Common myeloid progenitor, CD34-positive (primary cell): ENCODE measurements at regions not wholly inside any gene's neighbourhood (a gene's known extent, or its start where the extent isn't known, plus 50 kb on each side); places are given as distances from the start of the nearest gene placed in this dataset.
A peak's percentile ranks its signal among the peaks of the same experiment; 100 is the strongest.

Experiments used
- CTCF ChIA-PET: fragments of 350-600 bp; sonication (Branson Sonifier 250); formaldehyde crosslinking; loops from one replicate; lab custom pipeline; 2021; ENCODE audit warnings: antibody characterized with exemption; lab: Charles Lee
- POLR2A ChIA-PET: fragments of 350-600 bp; sonication (Branson Sonifier 250); formaldehyde crosslinking; loops from one replicate; lab custom pipeline; 2021; ENCODE audit warnings: antibody characterized with exemption; lab: Charles Lee
- DNase-seq, 3 donors: peaks; one replicate each; pipeline versions ENCODE4 v3.0.0 to v3.0.0-alpha.2; 2013
- H3K27ac ChIP-seq, 2 experiments: 1 replicate in 1 of 2; 2 replicates in 1 of 2; pipeline ENCODE4 v1.7.0; 2013; ENCODE audit warnings: inconsistent platforms in 2 of 2, low read length in 2 of 2, mild to moderate bottlenecking in 2 of 2, low read depth in 1 of 2, moderate library complexity in 1 of 2; ENCODE audit not compliant: severe bottlenecking in 2 of 2, insufficient read depth in 1 of 2, poor library complexity in 1 of 2
- H3K27me3 ChIP-seq, 5 experiments: replicated peaks in 2 of 5; 1 replicate in 3 of 5; 2 replicates in 2 of 5; pipeline versions ENCODE4 v1.6.1 to v1.7.0; 2013; ENCODE audit warnings: low read length in 4 of 5, mild to moderate bottlenecking in 2 of 5, moderate library complexity in 2 of 5, inconsistent platforms in 1 of 5; ENCODE audit not compliant: insufficient read depth in 5 of 5, control insufficient read depth in 4 of 5
- H3K36me3 ChIP-seq, 4 experiments: 1 replicate in 2 of 4; 2 replicates in 2 of 4; pipeline versions ENCODE4 v1.6.1 to v1.7.0; 2013; ENCODE audit warnings: low read length in 3 of 4, control low read depth in 1 of 4, mild to moderate bottlenecking in 1 of 4; ENCODE audit not compliant: control insufficient read depth in 4 of 4, insufficient read depth in 4 of 4
- H3K4me1 ChIP-seq, 4 experiments: 1 replicate in 3 of 4; 2 replicates in 1 of 4; pipeline versions ENCODE4 v1.6.1 to v1.7.1; 2013; ENCODE audit warnings: low read length in 3 of 4, mild to moderate bottlenecking in 3 of 4, control low read depth in 1 of 4, inconsistent platforms in 1 of 4, moderate library complexity in 1 of 4; ENCODE audit not compliant: control insufficient read depth in 4 of 4, insufficient read depth in 4 of 4; ENCODE audit errors: control extremely low read depth in 1 of 4
- H3K4me3 ChIP-seq, 7 experiments: 1 replicate in 4 of 7; 2 replicates in 3 of 7; pipeline versions ENCODE4 v1.5.1 to v1.7.0; 2013; ENCODE audit warnings: mild to moderate bottlenecking in 7 of 7, low read length in 6 of 7, moderate library complexity in 6 of 7, inconsistent platforms in 2 of 7, low read depth in 2 of 7, control low read depth in 1 of 7; ENCODE audit not compliant: insufficient read depth in 4 of 7, control insufficient read depth in 1 of 7; ENCODE audit errors: extremely low read depth in 1 of 7
- H3K9me3 ChIP-seq, 5 experiments: 1 replicate in 4 of 5; 2 replicates in 1 of 5; pipeline versions ENCODE4 v1.6.1 to v1.7.1; 2013; ENCODE audit warnings: low read length in 4 of 5, mild to moderate bottlenecking in 2 of 5, inconsistent platforms in 1 of 5, low read depth in 1 of 5, moderate library complexity in 1 of 5; ENCODE audit not compliant: control insufficient read depth in 4 of 5, insufficient read depth in 2 of 5; ENCODE audit errors: control extremely low read depth in 1 of 5
- WGBS: methylation state at CpG from one replicate; pipeline ENCODE4 v1.1.5; 2013; ENCODE audit not compliant: insufficient coverage; 5-methylcytosine and 5-hydroxymethylcytosine counted together

DNA sequence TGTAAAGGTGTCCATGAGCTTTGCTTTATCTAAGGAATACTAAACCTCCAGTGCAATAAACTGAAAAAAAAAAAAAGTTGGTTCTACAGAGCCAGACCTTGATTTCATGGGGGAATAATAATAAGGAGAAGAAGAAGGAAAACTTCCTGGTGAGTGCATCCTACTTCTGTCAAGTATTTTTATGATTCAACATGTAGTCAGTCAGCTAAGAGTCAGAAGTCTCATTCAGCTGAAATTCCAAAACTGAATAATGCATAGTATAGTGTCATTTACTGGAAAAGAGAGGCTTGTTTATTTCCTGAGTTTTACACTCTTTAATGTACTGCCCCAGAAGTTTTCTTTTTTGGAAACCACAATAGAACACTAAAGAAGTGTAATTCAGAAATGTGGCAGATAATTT is 77.8 kb upstream of the TACR1 start:
- CTCF ChIA-PET = interaction anchor here (1.4 kb wide), 1 partner anchor 14 kb away, joined by 4 read pairs; no protein-coding TSS in a partner anchor
- Histone ChIP-seq H3K36me3 (no peaks in the 10 kb centered on the region), H3K27ac (no peak overlapping the region), H3K9me3 (no peaks in the 10 kb centered on the region), H3K4me3 (no peak overlapping the region), H3K4me1 (no peaks in the 10 kb centered on the region), H3K27me3 (no peaks in the 10 kb centered on the region)
- POLR2A ChIA-PET = no interaction called here
- no peak for DNase-seq

DNA sequence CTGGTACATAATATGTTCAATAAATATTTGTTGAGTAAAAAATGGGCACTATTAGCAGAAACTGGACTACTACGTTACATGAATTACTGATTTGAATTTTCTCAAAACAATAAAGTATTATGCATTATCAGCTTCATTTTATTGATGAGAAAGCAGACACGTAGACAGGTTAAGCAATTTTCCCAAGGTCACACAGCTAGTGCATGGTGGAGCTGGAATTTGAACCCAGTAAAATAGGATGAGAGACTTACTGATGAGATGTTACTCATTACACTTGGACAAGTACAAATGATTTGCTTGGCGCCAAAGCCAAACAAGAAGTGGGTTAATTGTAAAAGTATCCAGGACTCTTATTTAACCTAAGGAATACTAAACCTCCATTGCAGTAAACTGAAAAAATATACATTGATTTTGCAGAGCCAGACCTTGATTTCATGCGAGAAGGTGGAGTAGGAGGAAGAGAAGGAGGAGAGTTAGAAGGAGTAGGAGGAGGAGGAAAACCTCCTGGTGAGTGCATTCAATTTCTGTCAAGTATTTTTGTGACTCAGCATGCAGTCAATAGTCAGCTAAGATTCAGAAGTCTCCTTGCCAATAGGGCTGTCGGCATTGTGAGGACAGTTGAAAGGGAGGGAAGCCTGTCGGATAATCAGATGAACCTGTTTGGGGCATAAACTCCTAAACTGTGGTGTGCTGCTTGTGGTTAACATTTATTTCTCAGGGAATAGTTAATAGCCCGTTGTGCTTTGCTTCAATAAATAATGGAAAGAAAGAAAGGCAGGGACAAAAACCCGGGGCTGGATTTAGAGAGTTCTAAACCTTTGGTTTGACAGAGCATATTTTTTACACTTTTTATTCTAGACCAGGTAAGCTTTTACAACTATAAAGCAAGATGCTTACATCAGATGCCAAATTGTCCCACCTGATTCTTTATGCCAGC is 77.0 kb upstream of the TACR1 start:
- Histone ChIP-seq H3K9me3 (no peaks in the 10 kb centered on the region), H3K36me3 (no peaks in the 10 kb centered on the region), H3K27me3 (no peaks in the 10 kb centered on the region), H3K4me3 (no peak overlapping the region), H3K27ac (no peak overlapping the region), H3K4me1 (no peaks in the 10 kb centered on the region)
- POLR2A ChIA-PET = no interaction called here
- 88% methylated on average over 3 of the region's 8 CpGs for WGBS
- no peak for DNase-seq
- CTCF ChIA-PET = no interaction called here

GRCh38 chr2:75274936-75275335 is 75.6 kb upstream of the TACR1 start:
- 100% methylated on average over 1 of the region's 1 CpG for WGBS
- CTCF ChIA-PET = interaction anchor here (1.2 kb wide), 1 partner anchor 76 kb away, joined by 3 read pairs; the partner anchor contains the start of gene TACR1
- no peaks in the 10 kb centered on the region for H3K36me3 ChIP-seq
- no peak overlapping the region for H3K27ac ChIP-seq
- no peaks in the 10 kb centered on the region for H3K4me1 ChIP-seq
- H3K4me3 ChIP-seq = no peak overlapping the region
- H3K27me3 ChIP-seq = no peaks in the 10 kb centered on the region
- peak in 1 of 3 donors; percentile 19 for DNase-seq
- POLR2A ChIA-PET = no interaction called here
- no peaks in the 10 kb centered on the region for H3K9me3 ChIP-seq

- Histone ChIP-seq H3K36me3 (no peaks in the 10 kb centered on the region), H3K27me3 (no peaks in the 10 kb centered on the region), H3K9me3 (peaks cover 0 to 3% (median 0%) of the 10 kb centered on the region in 5 experiments), H3K4me1 (no peaks in the 10 kb centered on the region), H3K27ac (no peak overlapping the region), H3K4me3 (no peak overlapping the region)
- ChIA-PET CTCF (interaction anchor here (0.6 kb wide), 1 partner anchor 441 kb away, joined by 3 read pairs; no protein-coding TSS in a partner anchor), POLR2A (no interaction called here)
- 100% methylated on average over 4 of the region's 4 CpGs for WGBS
- no peak for DNase-seq
Observed at GRCh38 chr2:75268112-75268511, 68.8 kb upstream of the TACR1 start.

DNA sequence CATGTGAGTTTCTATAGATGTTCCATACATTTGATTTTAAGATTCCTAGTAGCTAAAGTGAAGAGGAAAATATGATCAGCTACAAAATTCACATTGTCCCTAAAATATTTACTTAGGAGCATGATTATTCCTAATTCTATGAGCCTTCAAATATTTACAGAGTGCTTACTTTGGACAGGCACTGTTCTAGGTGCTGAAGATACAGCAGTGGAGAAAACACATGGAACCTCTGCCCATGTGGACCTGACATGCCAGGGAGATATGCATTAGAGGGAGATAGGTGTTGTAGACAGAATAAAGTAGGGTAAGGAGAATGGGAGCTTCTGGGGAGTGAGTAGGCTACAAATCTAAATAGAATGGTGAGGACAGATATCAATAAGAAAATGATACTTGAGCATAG is 62.6 kb upstream of the TACR1 start:
- Histone ChIP-seq H3K4me3 (no peak overlapping the region), H3K4me1 (no peaks in the 10 kb centered on the region), H3K36me3 (no peaks in the 10 kb centered on the region), H3K27ac (no peak overlapping the region), H3K9me3 (peaks cover 0 to 24% (median 7%) of the 10 kb centered on the region in 5 experiments), H3K27me3 (no peaks in the 10 kb centered on the region)
- ChIA-PET POLR2A (no interaction called here), CTCF (no interaction called here)
- no peak for DNase-seq

DNA sequence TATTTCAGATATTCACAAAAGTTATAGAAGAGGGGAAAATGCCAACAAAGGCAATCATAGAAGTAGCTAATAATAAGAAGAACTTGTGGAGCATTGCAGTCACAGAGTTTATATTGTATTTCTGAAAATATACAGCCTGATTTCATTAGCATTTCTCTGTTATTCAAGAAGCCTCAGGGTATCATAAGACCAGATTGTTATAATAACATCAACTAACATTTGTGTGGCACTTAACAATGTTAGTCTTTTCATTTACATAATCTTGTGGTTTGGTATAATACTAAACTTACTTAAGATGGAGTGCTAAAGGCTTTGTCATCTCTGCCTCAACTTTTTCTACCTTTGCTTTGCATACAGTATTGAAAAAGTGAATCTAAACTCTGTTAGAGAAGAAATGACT is 61.6 kb upstream of the TACR1 start:
- H3K27ac ChIP-seq = no peak overlapping the region
- H3K36me3 ChIP-seq = no peaks in the 10 kb centered on the region
- peaks cover 0 to 21% (median 8%) of the 10 kb centered on the region in 5 experiments for H3K9me3 ChIP-seq

DNA sequence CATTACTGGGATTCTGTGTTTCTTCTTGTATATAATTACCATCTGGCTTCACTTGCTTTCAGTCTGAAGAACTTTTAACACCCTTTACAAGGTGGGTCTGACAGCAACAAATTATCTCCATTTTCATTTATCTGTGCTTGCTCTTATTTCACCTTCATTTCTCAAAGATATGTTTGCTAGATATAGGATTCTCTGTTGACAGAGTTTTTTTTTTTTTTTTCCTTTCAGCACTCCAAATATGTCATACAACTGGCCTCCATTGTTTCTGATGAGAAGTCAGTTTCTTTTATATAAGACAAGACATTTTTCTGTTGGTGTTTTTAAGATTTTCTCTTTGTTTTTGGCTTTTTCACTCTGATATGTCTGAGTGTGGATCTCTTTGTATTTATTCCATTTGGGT is 59.3 kb upstream of the TACR1 start:
- ChIA-PET CTCF (no interaction called here), POLR2A (no interaction called here)
- H3K27ac ChIP-seq = no peak overlapping the region
- H3K9me3 ChIP-seq = peaks cover 0 to 21% (median 8%) of the 10 kb centered on the region in 5 experiments
- DNase-seq = no peak
- no peak overlapping the region for H3K4me3 ChIP-seq
- no peaks in the 10 kb centered on the region for H3K36me3 ChIP-seq
- H3K4me1 ChIP-seq = no peaks in the 10 kb centered on the region
- no peaks in the 10 kb centered on the region for H3K27me3 ChIP-seq

More for the DNA sequence above, 61.6 kb upstream of the TACR1 start:
- ChIA-PET POLR2A (no interaction called here), CTCF (no interaction called here)
- no peaks in the 10 kb centered on the region for H3K27me3 ChIP-seq
- no peak overlapping the region for H3K4me3 ChIP-seq
- no peak for DNase-seq
- H3K4me1 ChIP-seq = no peaks in the 10 kb centered on the region
